Osteoblast (primary cell): ENCODE measurements at regions not wholly inside any gene's neighbourhood (a gene's known extent, or its start where the extent isn't known, plus 50 kb on each side); places are given as distances from the start of the nearest gene placed in this dataset.

Source experiments
- DNase-seq: peaks from one replicate; pipeline ENCODE4 v3.0.0; 2011; ENCODE audit warnings: low spot score, mixed read lengths; ENCODE audit not compliant: insufficient read length; ENCODE audit errors: missing footprints
- H2AFZ ChIP-seq: 2 replicates; pipeline ENCODE4 v1.6.0; 2011; ENCODE audit warnings: mild to moderate bottlenecking, low read length
- H3K27ac ChIP-seq: 2 replicates; pipeline ENCODE4 v1.5.1; 2011; ENCODE audit warnings: mild to moderate bottlenecking, low read depth, low read length, moderate library complexity
- H3K27me3 ChIP-seq: 2 replicates; pipeline ENCODE4 v1.6.0; 2012; ENCODE audit warnings: mild to moderate bottlenecking, control low read depth, inconsistent platforms, low read length, moderate library complexity; ENCODE audit not compliant: insufficient read depth
- H3K36me3 ChIP-seq: 2 replicates; pipeline ENCODE4 v1.5.1; 2011; ENCODE audit warnings: mild to moderate bottlenecking, low read length, control low read depth, moderate library complexity; ENCODE audit not compliant: insufficient read depth
- H3K4me1 ChIP-seq: 2 replicates; pipeline ENCODE4 v1.5.1; 2011; ENCODE audit warnings: mild to moderate bottlenecking, low read length, control low read depth, moderate library complexity; ENCODE audit not compliant: insufficient read depth
- H3K4me2 ChIP-seq: 2 replicates; pipeline ENCODE4 v1.6.0; 2011; ENCODE audit warnings: mild to moderate bottlenecking, low read length; ENCODE audit not compliant: insufficient read depth
- H3K4me3 ChIP-seq: fragments of 200-600 bp; sonication (generic); 3 replicates; pipeline ENCODE4 v1.5.1; 2012; ENCODE audit warnings: mild to moderate bottlenecking, low read length, inconsistent platforms; ENCODE audit not compliant: insufficient read depth
- H3K79me2 ChIP-seq: 2 replicates; pipeline ENCODE4 v1.6.0; 2012; ENCODE audit warnings: mild to moderate bottlenecking, low read length, control low read depth, inconsistent platforms; ENCODE audit not compliant: insufficient read depth
- H3K9me3 ChIP-seq: 2 replicates; pipeline ENCODE4 v1.5.1; 2011; ENCODE audit warnings: low read depth, low read length, control low read depth
- H4K20me1 ChIP-seq: 2 replicates; pipeline ENCODE4 v1.6.0; 2012; ENCODE audit warnings: mild to moderate bottlenecking, low read length, control low read depth; ENCODE audit not compliant: insufficient read depth
- TF ChIP-seq, protein P1 (sequence below): IDR thresholded peaks from 2 replicates; pipeline ENCODE4 v1.5.1; 2011; ENCODE audit warnings: mild to moderate bottlenecking, low read depth, low read length, moderate library complexity; ENCODE audit errors: extremely low read depth

DNA sequence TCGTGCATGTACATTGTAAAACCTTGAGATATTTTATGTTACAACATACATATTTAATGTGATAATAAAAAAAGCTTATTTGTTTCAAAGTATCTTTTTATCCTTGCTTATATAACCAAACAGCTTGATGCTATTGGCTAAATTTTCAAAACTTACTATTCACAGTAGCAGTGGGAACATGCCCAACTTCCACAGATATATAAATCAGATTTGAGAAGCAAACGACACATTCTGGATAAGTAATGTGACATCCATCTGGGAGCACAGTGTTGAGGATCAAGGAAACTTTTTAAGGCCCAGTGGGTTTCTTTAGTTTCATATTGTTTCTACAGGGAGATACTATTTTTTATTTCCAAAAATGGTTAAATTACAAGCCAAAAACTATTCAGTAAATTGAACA, 350.7 kb downstream of the SEC23A start:
- Histone ChIP-seq H3K9me3 (no peaks in the 10 kb centered on the region), H3K4me1 (no peaks in the 10 kb centered on the region), H4K20me1 (no peaks in the 10 kb centered on the region), H3K79me2 (no peaks in the 10 kb centered on the region), H3K27me3 (no peaks in the 10 kb centered on the region), H2AFZ (no peak overlapping the region), H3K4me3 (no peak overlapping the region), H3K4me2 (no peak overlapping the region), H3K36me3 (no peaks in the 10 kb centered on the region), H3K27ac (no peak overlapping the region)
- TF ChIP-seq, protein P1, sequence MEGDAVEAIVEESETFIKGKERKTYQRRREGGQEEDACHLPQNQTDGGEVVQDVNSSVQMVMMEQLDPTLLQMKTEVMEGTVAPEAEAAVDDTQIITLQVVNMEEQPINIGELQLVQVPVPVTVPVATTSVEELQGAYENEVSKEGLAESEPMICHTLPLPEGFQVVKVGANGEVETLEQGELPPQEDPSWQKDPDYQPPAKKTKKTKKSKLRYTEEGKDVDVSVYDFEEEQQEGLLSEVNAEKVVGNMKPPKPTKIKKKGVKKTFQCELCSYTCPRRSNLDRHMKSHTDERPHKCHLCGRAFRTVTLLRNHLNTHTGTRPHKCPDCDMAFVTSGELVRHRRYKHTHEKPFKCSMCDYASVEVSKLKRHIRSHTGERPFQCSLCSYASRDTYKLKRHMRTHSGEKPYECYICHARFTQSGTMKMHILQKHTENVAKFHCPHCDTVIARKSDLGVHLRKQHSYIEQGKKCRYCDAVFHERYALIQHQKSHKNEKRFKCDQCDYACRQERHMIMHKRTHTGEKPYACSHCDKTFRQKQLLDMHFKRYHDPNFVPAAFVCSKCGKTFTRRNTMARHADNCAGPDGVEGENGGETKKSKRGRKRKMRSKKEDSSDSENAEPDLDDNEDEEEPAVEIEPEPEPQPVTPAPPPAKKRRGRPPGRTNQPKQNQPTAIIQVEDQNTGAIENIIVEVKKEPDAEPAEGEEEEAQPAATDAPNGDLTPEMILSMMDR = no peak
- no peak for DNase-seq

DNA sequence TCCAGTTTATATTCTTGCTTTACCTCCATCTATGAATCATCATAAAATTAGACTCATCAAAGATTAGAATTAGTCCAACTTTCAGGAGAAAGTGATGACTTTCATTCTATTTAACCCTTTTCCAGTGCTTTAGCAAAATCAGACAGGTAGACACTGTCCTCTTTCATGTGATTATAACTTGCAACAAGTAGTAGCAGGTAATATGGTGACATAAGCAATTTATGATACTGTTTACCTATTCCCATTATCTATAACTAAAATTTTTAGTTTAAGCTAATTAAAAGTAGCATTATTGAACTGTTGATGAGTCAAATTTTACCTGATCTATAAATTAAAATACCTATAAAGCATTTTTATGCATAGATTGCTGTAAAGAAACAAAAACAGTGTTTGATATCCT, 351.6 kb downstream of the SEC23A start:
- Histone ChIP-seq H3K4me3 (no peak overlapping the region), H3K9me3 (no peaks in the 10 kb centered on the region), H3K27me3 (no peaks in the 10 kb centered on the region), H3K79me2 (no peaks in the 10 kb centered on the region), H2AFZ (no peak overlapping the region), H3K4me2 (no peak overlapping the region), H3K36me3 (no peaks in the 10 kb centered on the region), H3K4me1 (no peaks in the 10 kb centered on the region), H3K27ac (no peak overlapping the region), H4K20me1 (no peaks in the 10 kb centered on the region)
- TF ChIP-seq, protein P1 = no peak
- no peak for DNase-seq

DNA sequence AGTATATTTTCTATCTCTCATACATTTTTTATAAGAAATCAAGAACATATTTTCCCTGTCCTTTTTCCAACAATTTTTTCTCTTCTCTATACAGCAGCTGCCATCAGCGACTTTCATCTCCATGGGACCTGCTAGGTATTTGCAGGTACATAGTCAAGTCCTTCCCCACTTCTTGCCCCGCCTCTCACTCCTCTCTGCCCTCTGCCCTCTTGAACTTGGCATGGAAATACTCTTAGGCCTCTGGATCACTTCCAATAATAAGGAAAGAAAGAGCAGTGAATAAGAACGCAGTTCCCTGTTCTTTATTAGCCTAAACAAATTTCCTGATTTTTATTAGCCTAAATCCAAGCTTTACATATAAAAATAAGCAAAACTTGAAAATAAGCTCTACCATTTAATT, 353.1 kb downstream of the SEC23A start:
- Histone ChIP-seq H3K79me2 (no peaks in the 10 kb centered on the region), H3K27ac (no peak overlapping the region), H3K36me3 (no peaks in the 10 kb centered on the region), H4K20me1 (no peaks in the 10 kb centered on the region), H3K9me3 (no peaks in the 10 kb centered on the region), H3K4me3 (no peak overlapping the region), H3K4me2 (no peak overlapping the region), H3K27me3 (no peaks in the 10 kb centered on the region), H3K4me1 (no peaks in the 10 kb centered on the region), H2AFZ (no peak overlapping the region)
- DNase-seq = no peak
- TF ChIP-seq, protein P1 = no peak

DNA sequence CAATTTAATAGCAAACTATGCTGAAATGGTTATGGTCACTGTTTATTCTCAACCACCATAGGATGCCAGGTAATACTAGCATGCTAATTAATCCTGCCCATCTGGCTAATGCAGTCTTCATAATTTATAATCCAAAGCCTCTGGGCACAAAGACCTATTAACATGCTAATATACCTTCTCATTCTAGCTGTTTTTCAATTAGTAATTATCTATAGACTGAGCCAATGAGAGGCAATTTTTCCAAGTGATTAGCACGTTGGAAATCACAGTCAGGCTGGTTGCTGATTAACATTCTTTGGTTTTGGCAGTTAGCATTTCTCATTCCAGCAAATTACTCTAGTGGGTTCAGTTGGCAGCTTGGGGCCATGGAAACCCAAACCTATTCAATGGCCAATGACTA, 357.2 kb downstream of the SEC23A start:
- Histone ChIP-seq H3K4me3 (no peak overlapping the region), H4K20me1 (no peaks in the 10 kb centered on the region), H3K27me3 (no peaks in the 10 kb centered on the region), H3K4me2 (no peak overlapping the region), H3K79me2 (no peaks in the 10 kb centered on the region), H2AFZ (no peak overlapping the region), H3K4me1 (no peaks in the 10 kb centered on the region), H3K27ac (no peak overlapping the region), H3K9me3 (no peaks in the 10 kb centered on the region), H3K36me3 (no peaks in the 10 kb centered on the region)
- TF ChIP-seq, protein P1 = no peak
- no peak for DNase-seq
